ENCODE measurements at regions not wholly inside any gene's neighbourhood (a gene's known extent, or its start where the extent isn't known, plus 50 kb on each side); places are given as distances from the start of the nearest gene placed in this dataset.

- Histone ChIP-seq H3K4me1 (ENCODE audit: control insufficient read depth in 1 of 2, insufficient read depth in 2 of 2, low read length in 2 of 2) (peaks cover 11 to 27% of the 10 kb centered on the region in 2 experiments), H3K9ac (ENCODE audit: low read length) (no peak overlapping the region), H3K9me3 (ENCODE audit: control insufficient read depth in 1 of 2, insufficient read depth in 1 of 2, low read depth in 1 of 2, low read length in 2 of 2) (no peaks in the 10 kb centered on the region), H3K36me3 (ENCODE audit: control insufficient read depth in 1 of 2, insufficient read depth in 2 of 2, low read length in 2 of 2) (no peaks in the 10 kb centered on the region), H3K79me2 (ENCODE audit: insufficient read depth, low read length) (no peaks in the 10 kb centered on the region), H3K27me3 (ENCODE audit: insufficient read depth, low read length) (no peaks in the 10 kb centered on the region), H2AFZ (ENCODE audit: low read depth, low read length, poor library complexity, severe bottlenecking) (no peak overlapping the region), H3K9me2 (ENCODE audit: insufficient read depth) (no peaks in the 10 kb centered on the region), H3K4me2 (ENCODE audit: low read length) (no peak overlapping the region), H3K4me3 (replicated peaks in 1 of 2; ENCODE audit: low read depth in 1 of 2, low read length in 2 of 2) (no peak overlapping the region), H3K27ac (ENCODE audit: low read depth, low read length) (no peak overlapping the region), H4K20me1 (ENCODE audit: insufficient read depth) (no peaks in the 10 kb centered on the region)
- intact Hi-C loops (cut with micrococcal nuclease): loop anchor here (5.0 kb wide), 1 partner anchor 223 kb away; the partner anchor contains the start of gene MARCKS
- BruUV-seq (replicated peaks): no TSS peak
- DNase-seq (ENCODE audit: low read depth, low spot score): no peak
- ChIA-PET CTCF (no interaction called here), RAD21 (ENCODE audit: low non-redundant PET in 1 of 2, low total read pairs in 2 of 2, uncharacterized antibody in 2 of 2, unreplicated experiment in 2 of 2) (no interaction called here), POLR2A (no interaction called here)
- TF ChIP-seq SIN3A (IDR thresholded peaks at IDR 0.05; ENCODE audit: low read depth): no peak
- TF ChIP-seq ZNF274 (IDR thresholded peaks at IDR 0.05; ENCODE audit: low read depth, low read length): no peak
- TF ChIP-seq ZBTB33 (IDR thresholded peaks at IDR 0.05; ENCODE audit: extremely low read depth, insufficient replicate concordance, low read length): no peak
- TF ChIP-seq ZFX (IDR thresholded peaks at IDR 0.05): no peak
- no peak for TF ChIP-seq POLR2A (IDR thresholded peaks at IDR 0.05; ENCODE audit: borderline replicate concordance, extremely low read depth, insufficient read depth, insufficient read length)
- TF ChIP-seq CEBPB (IDR thresholded peaks at IDR 0.05; ENCODE audit: low read depth): no peak
- no peak for TF ChIP-seq YY1 (IDR thresholded peaks at IDR 0.05; ENCODE audit: extremely low read depth, insufficient replicate concordance, low read depth, low read length)
- TF ChIP-seq ATF3 (IDR thresholded peaks at IDR 0.05): no peak
- no peak for TF ChIP-seq RAD21 (IDR thresholded peaks at IDR 0.05; ENCODE audit: low read depth)
- no peak for TF ChIP-seq SRF (IDR thresholded peaks at IDR 0.05; ENCODE audit: low read depth)
- TF ChIP-seq EZH2 (IDR thresholded peaks at IDR 0.05): no peak
- TF ChIP-seq JUND (IDR thresholded peaks at IDR 0.05): no peak
- TF ChIP-seq EGR1 (IDR thresholded peaks at IDR 0.05; ENCODE audit: low read depth): no peak
- TF ChIP-seq TCF7L2 (IDR thresholded peaks at IDR 0.05; ENCODE audit: borderline replicate concordance, extremely low read depth, insufficient read depth, insufficient read length): no peak
- TF ChIP-seq ELF1 (IDR thresholded peaks at IDR 0.05; ENCODE audit: borderline replicate concordance, low read depth): no peak
- TF ChIP-seq CBX3 (IDR thresholded peaks at IDR 0.05; ENCODE audit: low read depth): no peak
- TF ChIP-seq SP1 (IDR thresholded peaks at IDR 0.05; ENCODE audit: low read depth): no peak
- TF ChIP-seq MAX (IDR thresholded peaks at IDR 0.05): no peak
- TF ChIP-seq POLR2AphosphoS5 (IDR thresholded peaks at IDR 0.05; ENCODE audit: low read depth, low read length): no peak
- TF ChIP-seq EZH2phosphoT487 (IDR thresholded peaks at IDR 0.05; ENCODE audit: borderline replicate concordance): no peak
- ATAC-seq: no peak
Observed at GRCh38 chr6:113634352-113635163, 222.6 kb upstream of the MARCKS start.
